ACHN (cell line): ENCODE measurements at regions not wholly inside any gene's neighbourhood (a gene's known extent, or its start where the extent isn't known, plus 50 kb on each side); places are given as distances from the start of the nearest gene placed in this dataset.
"Not testable (repeated sequence)": the region's sequence is repeated elsewhere in the genome, so short reads cannot be mapped to it uniquely, and the experiment has no call there.

Experiments used
- DNase-seq: peaks from one replicate; pipeline ENCODE4 v3.0.0-alpha.2; 2015
- in situ Hi-C: cut with HindIII; loops from 2 replicates; pipeline ENCODE4 v1.10.0; 2017; ENCODE audit warnings: low sequenced_read_pairs, low pct_ligation_motif_present, low pct_unique_long_range_greater_than_20kb

DNA sequence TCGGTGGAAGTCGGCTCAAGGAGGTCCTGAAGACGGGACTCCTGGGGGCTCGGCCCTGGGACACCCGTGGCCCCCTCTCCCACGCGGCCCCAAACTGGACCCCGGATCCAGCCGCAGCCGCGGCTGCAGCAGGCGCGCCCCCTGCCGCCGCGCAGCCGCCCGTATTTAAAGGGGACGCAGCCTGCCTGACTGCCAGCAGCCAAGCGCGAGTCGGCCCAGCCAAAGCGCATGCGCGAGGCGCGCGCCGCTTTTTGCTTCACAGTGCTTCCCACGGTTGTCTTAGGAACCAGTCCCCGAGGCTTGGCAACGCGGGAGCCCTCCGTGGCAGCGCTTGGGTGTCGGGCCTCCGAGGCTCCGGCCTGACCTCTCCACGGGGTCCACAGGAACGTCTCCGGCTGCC is 684.4 kb downstream of the KCNJ18 start:
- DNase-seq, in situ Hi-C loops: not testable (repeated sequence)

- DNase-seq, in situ Hi-C loops: not testable (repeated sequence)
Observed at GRCh38 chr17:22378748-22379147, 686.4 kb downstream of the KCNJ18 start.

DNA sequence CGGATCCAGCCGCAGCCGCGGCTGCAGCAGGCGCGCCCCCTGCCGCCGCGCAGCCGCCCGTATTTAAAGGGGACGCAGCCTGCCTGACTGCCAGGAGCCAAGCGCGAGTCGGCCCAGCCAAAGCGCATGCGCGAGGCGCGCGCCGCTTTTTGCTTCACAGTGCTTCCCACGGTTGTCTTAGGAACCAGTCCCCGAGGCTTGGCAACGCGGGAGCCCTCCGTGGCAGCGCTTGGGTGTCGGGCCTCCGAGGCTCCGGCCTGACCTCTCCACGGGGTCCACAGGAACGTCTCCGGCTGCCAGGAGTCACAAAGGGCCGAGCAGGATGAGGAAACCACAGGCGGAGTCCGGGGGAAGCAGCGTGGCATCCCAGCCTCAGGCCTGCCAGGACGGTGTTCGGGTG is 689.3 kb downstream of the KCNJ18 start:
- DNase-seq, in situ Hi-C loops: not testable (repeated sequence)

- in situ Hi-C loops, DNase-seq: not testable (repeated sequence)
Observed at GRCh38 chr17:22383772-22384460, 691.6 kb downstream of the KCNJ18 start.

GRCh38 chr17:22384461-22384800 is 692.1 kb downstream of the KCNJ18 start:
- in situ Hi-C loops, DNase-seq: not testable (repeated sequence)

GRCh38 chr17:22398446-22398845 is 706.1 kb downstream of the KCNJ18 start:
- in situ Hi-C loops: not testable (repeated sequence)

GRCh38 chr17:22399037-22399436 is 706.7 kb downstream of the KCNJ18 start:
- in situ Hi-C loops, DNase-seq: not testable (repeated sequence)

More at GRCh38 chr17:22398446-22398845, 706.1 kb downstream of the KCNJ18 start:
- DNase-seq: not testable (repeated sequence)

DNA sequence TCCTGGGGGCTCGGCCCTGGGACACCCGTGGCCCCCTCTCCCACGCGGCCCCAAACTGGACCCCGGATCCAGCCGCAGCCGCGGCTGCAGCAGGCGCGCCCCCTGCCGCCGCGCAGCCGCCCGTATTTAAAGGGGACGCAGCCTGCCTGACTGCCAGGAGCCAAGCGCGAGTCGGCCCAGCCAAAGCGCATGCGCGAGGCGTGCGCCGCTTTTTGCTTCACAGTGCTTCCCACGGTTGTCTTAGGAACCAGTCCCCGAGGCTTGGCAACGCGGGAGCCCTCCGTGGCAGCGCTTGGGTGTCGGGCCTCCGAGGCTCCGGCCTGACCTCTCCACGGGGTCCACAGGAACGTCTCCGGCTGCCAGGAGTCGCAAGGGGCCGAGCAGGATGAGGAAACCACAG is 712.8 kb downstream of the KCNJ18 start:
- in situ Hi-C loops, DNase-seq: not testable (repeated sequence)

DNA sequence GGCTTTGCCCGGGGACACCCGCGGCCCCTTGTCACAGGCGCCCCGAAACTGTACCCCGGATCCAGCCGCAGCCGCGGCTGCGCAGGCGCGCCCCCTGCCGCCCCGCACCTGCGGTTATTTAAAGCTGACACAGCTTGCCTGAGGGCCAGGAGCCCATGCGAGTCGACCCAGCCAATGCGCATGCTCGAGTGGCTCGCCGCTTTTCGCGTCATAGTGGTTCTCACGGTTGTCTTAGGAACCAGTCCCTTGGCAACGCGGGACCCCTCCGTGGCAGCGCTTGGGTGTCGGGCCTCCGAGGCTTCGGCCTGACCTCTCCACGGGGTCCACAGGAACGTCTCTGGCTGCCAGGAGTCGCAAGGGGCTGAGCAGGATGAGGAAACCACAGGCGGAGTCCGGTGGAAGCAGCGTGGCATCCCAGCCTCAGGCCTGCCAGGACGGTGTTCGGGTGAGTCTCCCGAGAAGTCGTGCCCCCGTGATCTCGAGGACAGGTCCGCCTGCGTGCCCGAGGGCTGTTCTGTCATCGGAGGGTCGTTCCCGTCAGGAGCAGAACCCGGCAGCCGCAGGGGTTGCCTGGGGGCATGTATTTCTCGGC is 716.9 kb downstream of the KCNJ18 start:
- in situ Hi-C loops: no loop called here
- no peak for DNase-seq

- no peak for DNase-seq
- in situ Hi-C loops: no loop called here
Observed at GRCh38 chr17:22410136-22410535, 717.8 kb downstream of the KCNJ18 start.

DNA sequence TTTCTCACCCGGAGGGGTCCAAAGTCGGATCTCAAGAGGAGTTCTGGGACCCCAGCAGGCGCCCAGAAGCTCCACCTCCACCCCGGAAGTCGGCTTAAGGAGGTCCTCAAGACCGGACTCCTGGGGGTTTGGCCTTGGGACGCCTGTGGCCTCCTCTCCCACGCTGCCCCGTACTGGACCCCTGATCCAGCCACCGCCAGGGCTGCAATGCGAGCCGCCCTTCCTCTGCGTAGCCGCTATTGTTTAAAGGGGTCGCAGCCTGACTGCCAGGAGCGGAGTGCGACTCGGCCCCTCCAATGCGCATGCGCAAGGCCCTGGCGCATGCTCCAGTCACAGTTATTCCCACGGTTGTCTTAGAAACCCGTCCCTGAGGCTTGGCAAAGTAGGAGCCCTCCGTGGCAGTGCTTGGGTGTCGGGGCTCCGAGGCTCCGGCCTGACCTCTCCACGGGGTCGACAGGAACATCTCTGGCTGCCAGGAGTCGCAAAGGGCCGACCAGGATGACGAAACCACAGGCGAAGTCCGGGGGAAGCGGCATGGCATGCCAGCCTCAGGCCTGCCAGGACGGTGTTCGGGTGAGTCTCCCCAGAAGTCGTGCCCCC is 719.0 kb downstream of the KCNJ18 start:
- no peak for DNase-seq
- in situ Hi-C loops: no loop called here

GRCh38 chr17:22435231-22435974 is 743.1 kb downstream of the KCNJ18 start:
- no peak for DNase-seq
- in situ Hi-C loops: no loop called here

DNA sequence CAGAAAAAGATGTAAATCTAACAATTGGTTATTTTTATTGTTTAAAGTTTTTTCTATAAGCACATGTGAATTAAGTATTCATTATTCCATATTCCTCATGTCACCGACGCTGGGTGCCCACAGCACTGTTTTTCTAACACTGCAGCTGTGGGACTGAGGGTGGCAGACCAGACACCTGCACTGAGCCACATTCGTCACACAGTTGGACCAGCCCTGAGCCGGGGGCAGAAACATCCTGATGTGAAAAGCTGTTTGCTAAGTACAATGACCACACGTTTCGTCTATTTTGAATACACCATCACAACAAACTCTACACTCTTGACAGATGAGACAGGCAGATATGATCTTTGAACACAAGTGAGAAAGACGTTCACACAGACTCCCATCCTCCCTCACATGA is 749.5 kb downstream of the KCNJ18 start:
- in situ Hi-C loops: no loop called here
- DNase-seq: no peak

- in situ Hi-C loops: no loop called here
- no peak for DNase-seq
Observed at GRCh38 chr17:22443061-22443460, 750.7 kb downstream of the KCNJ18 start.

- DNase-seq: no peak
- in situ Hi-C loops: no loop called here
Observed at GRCh38 chr17:22453181-22453580, 760.9 kb downstream of the KCNJ18 start.

DNA sequence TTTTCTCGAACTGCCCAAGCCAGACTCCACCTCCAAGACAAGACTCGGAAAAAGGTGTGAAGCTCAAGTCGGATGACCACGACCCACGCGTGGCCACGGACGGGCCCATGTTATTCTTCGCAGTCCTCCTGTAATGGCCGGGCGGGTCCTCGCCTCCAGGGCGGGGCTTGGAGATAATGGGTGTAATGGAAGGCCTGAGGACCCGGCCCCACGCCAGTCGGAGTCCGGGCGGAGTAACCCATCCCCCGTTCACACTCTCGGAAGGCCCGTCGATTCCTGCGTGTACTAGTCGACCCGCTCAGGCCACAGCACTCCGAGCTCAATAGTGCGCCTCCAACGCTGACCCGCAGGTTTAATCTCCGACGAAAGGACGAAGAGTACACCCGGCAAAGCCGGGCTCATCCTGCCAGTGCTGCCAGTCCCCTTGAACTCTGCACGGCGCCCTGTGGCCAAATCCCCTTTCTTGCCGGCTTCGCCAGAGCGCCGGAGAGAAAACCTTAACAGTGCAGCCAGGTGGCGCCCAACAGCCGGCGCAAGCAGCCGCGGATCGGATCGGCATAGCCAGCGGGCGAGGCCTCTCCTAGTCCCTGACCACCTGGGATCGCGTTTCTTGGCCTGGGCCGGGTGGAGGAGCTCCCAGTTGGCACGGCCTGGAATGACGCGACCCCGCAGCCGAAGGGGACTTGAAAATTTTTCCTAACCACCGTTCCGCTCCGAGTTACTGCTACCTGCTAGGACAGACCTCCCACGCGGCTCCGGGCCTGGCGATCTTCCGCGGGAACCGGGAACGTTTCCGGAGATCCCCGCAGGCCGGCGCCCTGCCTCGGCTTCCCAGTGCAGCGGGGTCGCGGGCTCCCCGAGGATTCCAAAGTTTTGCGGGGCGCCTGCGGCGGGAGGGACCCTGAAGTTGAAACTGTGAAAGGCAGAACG is 762.0 kb downstream of the KCNJ18 start:
- DNase-seq: no peak
- in situ Hi-C loops: no loop called here

DNA sequence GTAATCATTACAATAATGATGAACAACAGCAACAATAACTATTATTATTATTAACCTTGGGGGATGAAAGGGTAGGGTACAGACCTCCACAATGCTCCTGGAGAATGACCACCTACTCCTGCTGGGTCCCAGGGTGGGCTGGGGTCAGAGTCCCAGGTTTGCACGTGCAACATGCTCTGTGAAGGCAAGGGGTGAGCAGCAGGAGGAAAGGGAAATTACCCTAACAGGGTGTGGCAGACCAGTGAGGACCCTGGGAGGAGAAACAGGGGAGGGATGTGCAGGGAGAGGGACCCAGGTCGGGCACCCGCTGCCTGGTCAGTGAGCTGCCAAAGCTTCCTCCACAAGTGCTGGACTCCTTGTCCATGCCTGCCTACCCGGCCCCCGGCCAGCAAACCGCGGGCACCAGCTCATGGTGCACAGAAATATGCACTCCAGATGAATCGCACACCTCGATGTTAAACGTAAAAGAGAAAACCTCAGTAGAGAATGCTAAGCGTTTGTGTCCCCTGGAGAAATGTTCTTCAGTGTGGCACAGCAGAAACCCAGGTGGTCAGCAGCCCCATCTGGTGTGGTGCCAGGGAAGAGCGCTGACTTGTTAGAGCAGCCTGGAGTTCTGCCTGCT is 767.1 kb downstream of the KCNJ18 start:
- in situ Hi-C loops: no loop called here
- DNase-seq: no peak

GRCh38 chr17:22459953-22460350 is 767.6 kb downstream of the KCNJ18 start:
- in situ Hi-C loops: no loop called here
- DNase-seq: no peak
